SK-N-SH treated with all-trans-retinoic acid at 6 μM for 48 hours (cell line): ENCODE measurements at regions not wholly inside any gene's neighbourhood (a gene's known extent, or its start where the extent isn't known, plus 50 kb on each side); places are given as distances from the start of the nearest gene placed in this dataset.

Experiments
- ATAC-seq: fragments of 200-7000 bp; cut with Tn5 transposase; 3 replicates; pipeline ENCODE4 v1.9.1; 2020; ENCODE audit warnings: mild to moderate bottlenecking, moderate library complexity
- ARNTL ChIP-seq: fragments of 450-650 bp; formaldehyde crosslinking; IDR thresholded peaks from 2 replicates; pipeline ENCODE4 v1.5.0; 2020; ENCODE audit warnings: low read depth, mild to moderate bottlenecking, moderate library complexity, borderline replicate concordance
- BACH2 ChIP-seq: fragments of 250-450 bp; sonication (Bioruptor Pico); IDR thresholded peaks from 2 replicates; pipeline ENCODE4 v1.9.0; 2021; ENCODE audit warnings: mild to moderate bottlenecking, borderline replicate concordance
- CSDC2 ChIP-seq: fragments of 250-450 bp; sonication (Bioruptor Pico); IDR thresholded peaks from 2 replicates; pipeline ENCODE4 v1.5.0; 2020; ENCODE audit warnings: mild to moderate bottlenecking, moderate library complexity
- ESRRG ChIP-seq: fragments of 250-450 bp; sonication (Bioruptor Pico); IDR thresholded peaks from 2 replicates; pipeline ENCODE4 v1.6.1; 2021; ENCODE audit warnings: mild to moderate bottlenecking
- ISL1 ChIP-seq: fragments of 250-450 bp; sonication (Bioruptor Pico); IDR thresholded peaks from 2 replicates; pipeline ENCODE4 v2.1.2; 2022; ENCODE audit warnings: mild to moderate bottlenecking, moderate library complexity
- OSR1 ChIP-seq: fragments of 250-450 bp; sonication (Bioruptor Pico); IDR thresholded peaks from 2 replicates; pipeline ENCODE4 v1.8.0; 2022; ENCODE audit warnings: moderate library complexity, mild to moderate bottlenecking, inconsistent platforms
- PATZ1 ChIP-seq: fragments of 250-450 bp; sonication (Bioruptor Pico); IDR thresholded peaks from 2 replicates; pipeline ENCODE4 v1.8.0; 2020; ENCODE audit warnings: mild to moderate bottlenecking, moderate library complexity, borderline replicate concordance
- POU6F1 ChIP-seq: fragments of 250-450 bp; sonication (Bioruptor Pico); IDR thresholded peaks from 2 replicates; pipeline ENCODE4 v1.8.0; 2021; ENCODE audit warnings: low read depth, mild to moderate bottlenecking, moderate library complexity, borderline replicate concordance
- PPARA ChIP-seq: fragments of 250-450 bp; sonication (Bioruptor Pico); IDR thresholded peaks from 2 replicates; pipeline ENCODE4 v1.5.0; 2020; ENCODE audit warnings: mild to moderate bottlenecking, borderline replicate concordance
- RARB ChIP-seq: fragments of 250-450 bp; sonication (Bioruptor Pico); IDR thresholded peaks from 2 replicates; pipeline ENCODE4 v1.8.0; 2021; ENCODE audit warnings: mild to moderate bottlenecking, moderate library complexity
- TCF4 ChIP-seq: fragments of 250-450 bp; sonication (Bioruptor Pico); IDR thresholded peaks from 2 replicates; pipeline ENCODE4 v1.8.0; 2021; ENCODE audit warnings: mild to moderate bottlenecking, moderate library complexity, borderline replicate concordance
- TOX ChIP-seq: fragments of 250-450 bp; sonication (Bioruptor Pico); IDR thresholded peaks from 2 replicates; pipeline ENCODE4 v1.8.0; 2021; ENCODE audit warnings: mild to moderate bottlenecking, moderate library complexity, borderline replicate concordance
- TSHZ2 ChIP-seq: fragments of 250-450 bp; sonication (Bioruptor Pico); IDR thresholded peaks from 2 replicates; pipeline ENCODE4 v1.5.0; 2020; ENCODE audit warnings: mild to moderate bottlenecking, moderate library complexity
- ZC3H10 ChIP-seq: fragments of 250-450 bp; sonication (Bioruptor Pico); IDR thresholded peaks from 2 replicates; pipeline ENCODE4 v1.5.1; 2021; ENCODE audit warnings: mild to moderate bottlenecking, moderate library complexity
- ZFP3 ChIP-seq: fragments of 250-450 bp; sonication (Bioruptor Pico); IDR thresholded peaks from 2 replicates; pipeline ENCODE4 v1.5.0; 2020; ENCODE audit warnings: mild to moderate bottlenecking, moderate library complexity
- ZFP30 ChIP-seq: fragments of 450-650 bp; formaldehyde crosslinking; IDR thresholded peaks from 2 replicates; pipeline ENCODE4 v1.5.0; 2022; ENCODE audit warnings: mild to moderate bottlenecking, moderate library complexity
- ZNF565 ChIP-seq: fragments of 450-650 bp; formaldehyde crosslinking; conservative IDR thresholded peaks from 2 replicates; pipeline ENCODE4 v1.5.0; 2020; ENCODE audit warnings: low read depth, mild to moderate bottlenecking, moderate library complexity
- ZNF70 ChIP-seq: fragments of 450-650 bp; formaldehyde crosslinking; IDR thresholded peaks from 2 replicates; pipeline ENCODE4 v1.5.0; 2020; ENCODE audit warnings: mild to moderate bottlenecking, moderate library complexity
- ZNF8 ChIP-seq: fragments of 450-650 bp; formaldehyde crosslinking; IDR thresholded peaks from 2 replicates; pipeline ENCODE4 v1.5.0; 2020; ENCODE audit warnings: mild to moderate bottlenecking, moderate library complexity
- TF ChIP-seq, protein P1 (sequence below): fragments of 250-450 bp; sonication (Bioruptor Pico); IDR thresholded peaks from 2 replicates; pipeline ENCODE4 v1.5.1; 2021; ENCODE audit warnings: mild to moderate bottlenecking, moderate library complexity
- TF ChIP-seq, protein P2 (sequence below): fragments of 250-450 bp; sonication (Bioruptor Pico); IDR thresholded peaks from 2 replicates; pipeline ENCODE4 v1.5.1; 2020; ENCODE audit warnings: low read depth, mild to moderate bottlenecking, moderate library complexity

GRCh38 chr2:183803596-183803995 is 679.4 kb downstream of the NUP35 start:
- no peak for ATAC-seq
- TF ChIP-seq TCF4 (CRISPR knock-in tag) (no peak), RARB (CRISPR knock-in tag) (no peak), ARNTL (CRISPR knock-in tag) (no peak), OSR1 (CRISPR knock-in tag) (no peak), ESRRG (CRISPR knock-in tag) (no peak), CSDC2 (no peak), ZNF565 (CRISPR knock-in tag) (no peak), ZNF8 (CRISPR knock-in tag) (no peak), TSHZ2 (CRISPR knock-in tag) (no peak), ZFP3 (CRISPR knock-in tag) (no peak), BACH2 (CRISPR knock-in tag) (no peak), POU6F1 (CRISPR knock-in tag) (no peak), ISL1 (no peak), PATZ1 (no peak), ZFP30 (CRISPR knock-in tag) (no peak)
- TF ChIP-seq, protein P1, sequence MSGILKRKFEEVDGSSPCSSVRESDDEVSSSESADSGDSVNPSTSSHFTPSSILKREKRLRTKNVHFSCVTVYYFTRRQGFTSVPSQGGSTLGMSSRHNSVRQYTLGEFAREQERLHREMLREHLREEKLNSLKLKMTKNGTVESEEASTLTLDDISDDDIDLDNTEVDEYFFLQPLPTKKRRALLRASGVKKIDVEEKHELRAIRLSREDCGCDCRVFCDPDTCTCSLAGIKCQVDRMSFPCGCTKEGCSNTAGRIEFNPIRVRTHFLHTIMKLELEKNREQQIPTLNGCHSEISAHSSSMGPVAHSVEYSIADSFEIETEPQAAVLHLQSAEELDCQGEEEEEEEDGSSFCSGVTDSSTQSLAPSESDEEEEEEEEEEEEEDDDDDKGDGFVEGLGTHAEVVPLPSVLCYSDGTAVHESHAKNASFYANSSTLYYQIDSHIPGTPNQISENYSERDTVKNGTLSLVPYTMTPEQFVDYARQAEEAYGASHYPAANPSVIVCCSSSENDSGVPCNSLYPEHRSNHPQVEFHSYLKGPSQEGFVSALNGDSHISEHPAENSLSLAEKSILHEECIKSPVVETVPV (CRISPR knock-in tag), result no peak
- TF ChIP-seq, protein P2, sequence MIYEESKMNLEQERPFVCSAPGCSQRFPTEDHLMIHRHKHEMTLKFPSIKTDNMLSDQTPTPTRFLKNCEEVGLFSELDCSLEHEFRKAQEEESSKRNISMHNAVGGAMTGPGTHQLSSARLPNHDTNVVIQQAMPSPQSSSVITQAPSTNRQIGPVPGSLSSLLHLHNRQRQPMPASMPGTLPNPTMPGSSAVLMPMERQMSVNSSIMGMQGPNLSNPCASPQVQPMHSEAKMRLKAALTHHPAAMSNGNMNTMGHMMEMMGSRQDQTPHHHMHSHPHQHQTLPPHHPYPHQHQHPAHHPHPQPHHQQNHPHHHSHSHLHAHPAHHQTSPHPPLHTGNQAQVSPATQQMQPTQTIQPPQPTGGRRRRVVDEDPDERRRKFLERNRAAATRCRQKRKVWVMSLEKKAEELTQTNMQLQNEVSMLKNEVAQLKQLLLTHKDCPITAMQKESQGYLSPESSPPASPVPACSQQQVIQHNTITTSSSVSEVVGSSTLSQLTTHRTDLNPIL (CRISPR knock-in tag), result no peak
- TF ChIP-seq, all 23 proteins: peak for 0

DNA sequence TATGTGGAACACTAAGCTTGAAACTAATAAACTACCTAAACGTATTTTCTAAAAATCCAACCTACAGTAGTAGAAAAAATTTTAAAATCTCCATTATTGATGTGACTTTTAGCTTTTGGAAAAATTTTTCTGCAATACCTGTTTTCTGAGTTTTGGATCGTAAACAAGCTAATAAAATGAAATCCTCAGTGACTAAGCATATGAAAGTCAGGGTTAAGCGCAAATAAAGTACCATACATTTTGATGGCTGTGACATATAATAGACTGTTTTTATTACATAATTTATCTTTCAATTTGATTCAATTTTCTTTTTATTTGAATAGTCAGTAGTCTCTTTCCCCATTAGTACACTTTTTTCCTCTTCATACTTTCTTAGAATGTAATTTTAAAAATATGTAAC is 683.6 kb downstream of the NUP35 start:
- no peak for ATAC-seq
- TF ChIP-seq TCF4 (CRISPR knock-in tag), result no peak
- no peak for TF ChIP-seq ZNF8 (CRISPR knock-in tag)
- TF ChIP-seq ZFP30 (CRISPR knock-in tag), result no peak
- TF ChIP-seq ISL1, result no peak
- TF ChIP-seq RARB (CRISPR knock-in tag), result no peak
- no peak for TF ChIP-seq ZC3H10 (CRISPR knock-in tag)
- TF ChIP-seq BACH2 (CRISPR knock-in tag), result no peak
- TF ChIP-seq CSDC2, result no peak
- TF ChIP-seq POU6F1 (CRISPR knock-in tag), result no peak
- TF ChIP-seq ESRRG (CRISPR knock-in tag), result no peak
- no peak for TF ChIP-seq PATZ1
- TF ChIP-seq ZNF565 (CRISPR knock-in tag), result no peak
- no peak for TF ChIP-seq TOX
- TF ChIP-seq PPARA, result no peak
- TF ChIP-seq OSR1 (CRISPR knock-in tag), result no peak
- TF ChIP-seq, protein P2 (CRISPR knock-in tag), result no peak
- TF ChIP-seq TSHZ2 (CRISPR knock-in tag), result no peak
- TF ChIP-seq ZNF70 (CRISPR knock-in tag), result no peak
